ENCODE measurements at regions not wholly inside any gene's neighbourhood (a gene's known extent, or its start where the extent isn't known, plus 50 kb on each side); places are given as distances from the start of the nearest gene placed in this dataset.

GRCh38 chr10:29237786-29238185, 51.1 kb upstream of the LYZL1 start:
- no peak overlapping the region for H3K4me3 ChIP-seq (ENCODE audit: low read depth, low read length)
- no peak for TF ChIP-seq CTCF (IDR thresholded peaks at IDR 0.05; ENCODE audit: control insufficient read depth, extremely low read depth, insufficient read depth)
- DNase-seq (ENCODE audit: low read depth), result no peak

GRCh38 chr10:29238523-29239135, 50.2 kb upstream of the LYZL1 start:
- no peak overlapping the region for H3K4me3 ChIP-seq (ENCODE audit: low read depth, low read length)
- TF ChIP-seq CTCF (IDR thresholded peaks at IDR 0.05; ENCODE audit: control insufficient read depth, extremely low read depth, insufficient read depth), result no peak
- no peak for DNase-seq (ENCODE audit: low read depth)

Data from LNCaP clone FGC (cell line).